Frontal cortex (tissue), 3 donors: ENCODE measurements at regions not wholly inside any gene's neighbourhood (a gene's known extent, or its start where the extent isn't known, plus 50 kb on each side); places are given as distances from the start of the nearest gene placed in this dataset.

ENCODE experiments used
- DNase-seq, 2 donors: peaks; one replicate each; pipeline ENCODE4 v3.0.0; 2012; ENCODE audit warnings: low spot score in 2 of 2
- FAIRE-seq: peaks from 2 replicates; lab custom pipeline; 2012; peaks lifted over from hg19 to GRCh38; lab: Jason Lieb, UNC
- donor health status: control.
- donor health status: control.
- donor health status: control.

GRCh38 chr3:44036850-44037249, 204.8 kb upstream of the TOPAZ1 start:
- DNase-seq: no peak
- FAIRE-seq: no peak

GRCh38 chr3:44039006-44039405, 202.7 kb upstream of the TOPAZ1 start:
- no peak for FAIRE-seq
- no peak for DNase-seq

- no peak for FAIRE-seq
These were observed 200.0 kb upstream of the TOPAZ1 start for GRCh38 chr3:44041726-44042125.

DNA sequence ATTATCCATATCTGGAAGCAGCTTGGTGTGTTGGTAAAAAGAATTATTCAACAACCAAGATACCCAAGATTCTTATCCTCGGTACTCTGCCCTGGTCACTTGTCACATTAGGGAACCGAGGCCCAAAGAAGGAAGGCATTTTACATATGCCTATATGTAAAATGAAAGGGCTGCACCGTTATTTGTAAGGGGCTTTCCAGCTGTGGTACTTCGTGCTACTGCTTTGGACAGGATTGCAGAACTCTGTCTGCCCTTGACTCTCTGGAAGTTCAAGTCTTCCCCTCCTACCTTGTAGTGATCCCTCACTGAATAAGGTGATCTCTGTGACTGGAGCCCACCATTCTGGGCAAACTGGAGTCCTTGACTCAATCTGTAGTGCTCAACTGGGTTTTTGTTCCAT, 198.9 kb upstream of the TOPAZ1 start:
- FAIRE-seq: no peak
- DNase-seq: no peak

More at GRCh38 chr3:44041726-44042125, 200.0 kb upstream of the TOPAZ1 start:
- no peak for DNase-seq

- DNase-seq (no peak), FAIRE-seq (no peak)
These were observed 196.0 kb upstream of the TOPAZ1 start for GRCh38 chr3:44045476-44046275.

DNA sequence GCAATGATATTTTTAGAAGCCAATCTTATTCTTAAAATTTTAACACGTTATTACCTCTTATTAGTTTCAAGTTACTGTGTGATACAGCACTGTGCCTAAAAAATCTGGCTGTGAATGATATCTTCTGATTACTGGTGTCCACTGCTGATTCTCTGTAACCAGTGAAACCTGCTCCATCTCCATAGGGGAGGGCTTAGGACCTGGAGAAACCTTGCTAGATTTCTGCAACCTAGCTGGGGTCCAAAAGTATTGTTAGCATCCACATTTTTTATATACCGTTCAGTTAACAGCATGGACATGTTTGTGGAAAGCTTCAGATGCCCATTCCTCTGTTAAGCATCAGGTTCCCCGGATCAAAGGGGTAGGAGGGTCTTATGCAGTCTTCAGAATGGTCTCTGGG, 193.9 kb upstream of the TOPAZ1 start:
- FAIRE-seq: no peak

DNA sequence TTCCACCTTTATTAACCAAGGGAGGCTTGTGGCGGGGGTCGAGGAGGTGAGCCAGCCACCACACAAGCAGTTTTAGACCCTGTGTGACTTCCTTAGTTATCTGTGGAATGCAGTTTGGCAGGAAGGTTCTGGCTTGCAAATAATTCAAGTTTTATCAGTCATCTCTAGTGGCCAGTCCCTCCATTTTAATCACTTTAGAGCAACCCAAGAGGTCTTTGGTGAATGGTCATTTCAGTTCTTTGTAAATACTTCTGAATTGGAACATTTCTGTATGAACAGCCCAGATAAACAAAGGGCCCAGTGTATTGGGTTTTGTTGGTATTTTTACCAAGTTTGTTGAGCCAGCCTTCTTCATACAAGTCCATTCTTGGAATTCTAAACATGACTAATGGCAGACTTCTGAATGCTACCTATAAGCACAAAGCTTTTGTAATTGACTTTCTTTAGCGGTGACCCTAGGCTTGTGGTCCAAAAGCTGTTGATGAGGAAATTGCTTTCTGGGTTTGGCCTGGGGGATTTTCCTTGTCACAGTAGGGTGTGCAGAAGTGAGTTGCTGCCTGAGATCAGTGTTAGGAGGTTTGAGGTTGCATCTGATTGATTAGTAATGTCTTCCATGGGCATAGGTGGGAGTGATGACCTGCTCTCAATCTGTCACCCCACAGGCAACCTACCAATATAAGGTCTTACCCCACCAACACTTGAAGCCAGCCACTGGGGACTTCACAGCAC, 193.3 kb upstream of the TOPAZ1 start:
- FAIRE-seq (no peak), DNase-seq (no peak)

More for the DNA sequence above, 193.9 kb upstream of the TOPAZ1 start:
- no peak for DNase-seq

DNA sequence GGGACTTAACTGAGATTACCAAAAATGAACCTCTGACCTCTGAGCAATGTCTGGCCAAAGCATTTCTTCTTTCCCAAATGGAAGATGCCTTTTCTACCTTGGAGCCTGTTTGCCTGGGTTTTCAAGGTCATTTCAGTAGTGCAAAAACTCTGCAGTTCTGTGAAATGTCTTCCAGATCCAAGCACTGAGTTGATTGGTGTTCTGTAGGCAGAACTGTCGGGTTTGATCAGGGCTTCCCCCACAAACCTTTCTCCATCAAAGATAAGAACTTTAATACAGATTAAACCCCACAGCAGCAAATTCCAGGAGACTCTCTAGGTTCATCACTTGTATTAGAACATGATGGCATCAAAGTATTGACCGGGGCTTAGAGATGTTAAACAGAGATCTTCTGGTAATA, 192.7 kb upstream of the TOPAZ1 start:
- no peak for DNase-seq
- no peak for FAIRE-seq

- DNase-seq (peak; percentile 12 to 30), FAIRE-seq (no peak)
These were observed 191.6 kb upstream of the TOPAZ1 start for GRCh38 chr3:44050101-44050500.

DNA sequence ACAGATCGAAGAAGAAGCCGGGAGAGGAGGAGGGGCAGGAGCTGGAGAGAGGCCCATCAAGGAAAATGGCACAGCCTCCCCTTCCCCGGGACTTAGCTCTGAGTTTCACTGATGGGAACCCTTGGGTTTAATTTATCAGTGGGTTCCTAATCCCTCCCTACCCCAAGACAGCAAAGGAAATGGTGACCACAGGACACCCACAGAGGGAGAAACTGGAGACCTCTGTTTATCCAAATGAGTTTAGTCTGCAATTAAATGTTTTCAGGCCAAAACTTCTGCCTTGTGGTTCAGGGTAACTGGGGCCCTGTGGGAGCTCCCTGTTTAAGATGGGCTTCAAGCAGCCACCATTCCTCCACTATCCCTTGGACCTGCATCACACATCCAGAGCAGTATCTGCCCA, 190.8 kb upstream of the TOPAZ1 start:
- no peak for DNase-seq
- FAIRE-seq: no peak

DNA sequence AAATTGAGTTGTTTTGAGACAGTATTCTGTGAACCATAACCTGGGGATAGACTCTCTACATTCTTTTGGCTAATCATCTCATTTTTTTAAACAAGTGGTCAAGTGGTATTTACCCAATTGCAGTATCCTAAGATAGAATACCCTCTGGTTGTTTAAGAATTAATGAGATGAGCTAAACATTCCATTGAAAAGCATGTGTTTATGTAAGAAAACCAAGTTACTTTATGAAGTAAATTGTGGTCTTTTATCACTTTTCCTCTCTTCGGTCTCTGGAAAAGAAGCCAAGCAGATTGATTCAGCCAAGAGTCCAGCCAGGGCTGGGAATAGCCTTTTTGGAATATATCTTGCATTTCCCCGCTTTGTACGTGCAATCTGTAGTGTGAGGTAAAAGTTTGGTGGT, 185.7 kb upstream of the TOPAZ1 start:
- no peak for DNase-seq
- no peak for FAIRE-seq

DNA sequence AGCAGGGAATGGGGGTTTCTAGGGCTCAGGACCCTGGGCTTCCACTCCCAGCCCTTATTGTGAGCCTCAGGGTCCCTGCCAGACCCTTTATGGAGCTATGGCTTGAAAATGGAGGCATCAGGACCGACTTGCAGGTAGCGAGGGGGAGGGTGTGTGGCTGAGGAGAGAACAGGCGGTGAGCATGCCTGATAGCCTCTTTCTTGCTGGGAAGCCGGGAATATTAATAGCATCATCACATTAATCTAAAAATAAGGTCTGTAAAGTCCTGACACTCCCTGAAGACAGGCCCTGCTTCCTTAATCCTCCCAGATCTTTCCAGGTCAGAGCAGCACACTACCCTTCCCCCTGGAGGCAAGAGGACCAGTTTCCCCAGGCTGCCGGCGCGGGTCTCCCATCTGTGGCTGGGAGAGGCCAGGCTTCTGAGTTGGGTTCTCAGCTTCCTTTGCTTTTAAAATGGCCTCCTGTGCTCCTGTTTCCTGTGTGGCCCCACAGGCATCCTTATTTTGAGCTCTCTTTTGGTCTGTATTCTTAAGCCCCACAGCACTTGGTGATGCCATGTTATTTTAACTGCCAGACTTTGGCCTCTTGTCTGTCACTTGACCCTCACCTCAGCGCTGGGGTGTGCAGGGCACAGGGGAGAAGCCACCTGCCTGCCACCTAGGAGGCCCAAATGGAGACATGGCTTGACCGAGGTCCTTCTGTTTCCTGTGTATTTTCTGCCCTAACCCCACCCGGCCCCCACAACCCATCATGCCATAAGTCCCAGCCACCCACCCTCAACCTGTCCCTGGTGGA, 185.0 kb upstream of the TOPAZ1 start:
- no peak for FAIRE-seq

GRCh38 chr3:44058022-44058867, 183.4 kb upstream of the TOPAZ1 start:
- DNase-seq (peak in 1 of 2 donors; percentile 34), FAIRE-seq (no peak)

More for the DNA sequence above, 185.0 kb upstream of the TOPAZ1 start:
- no peak for DNase-seq

GRCh38 chr3:44058868-44059203, 182.8 kb upstream of the TOPAZ1 start:
- DNase-seq: no peak
- FAIRE-seq: no peak

DNA sequence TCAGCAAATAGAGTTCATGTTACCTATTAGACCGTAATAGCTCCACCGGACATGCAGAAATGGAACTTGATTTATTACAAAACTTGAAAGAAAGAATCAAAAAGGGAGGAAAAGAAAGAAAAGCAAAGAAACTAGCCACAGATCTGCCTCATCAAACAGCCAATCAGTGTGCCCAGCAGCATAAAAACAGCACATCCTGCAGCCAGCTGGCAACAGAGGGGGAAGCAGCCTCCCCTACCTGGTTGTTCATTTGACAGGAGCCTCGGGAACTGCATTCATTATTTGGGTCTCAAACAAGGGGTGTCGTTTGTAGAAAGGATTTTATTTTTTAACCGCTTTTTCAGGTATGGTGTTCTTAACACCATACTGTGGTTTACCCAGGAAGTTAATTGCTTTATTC, 181.5 kb upstream of the TOPAZ1 start:
- DNase-seq: no peak
- no peak for FAIRE-seq

GRCh38 chr3:44061268-44061667, 180.4 kb upstream of the TOPAZ1 start:
- FAIRE-seq: no peak
- no peak for DNase-seq

- DNase-seq (no peak), FAIRE-seq (no peak)
These were observed 179.7 kb upstream of the TOPAZ1 start for GRCh38 chr3:44061961-44062360.

GRCh38 chr3:44065311-44066094, 176.2 kb upstream of the TOPAZ1 start:
- FAIRE-seq: no peak

GRCh38 chr3:44066806-44067205, 174.9 kb upstream of the TOPAZ1 start:
- FAIRE-seq: no peak
- no peak for DNase-seq

More at GRCh38 chr3:44065311-44066094, 176.2 kb upstream of the TOPAZ1 start:
- peak; percentile 16 to 34 for DNase-seq
